A549 (cell line): ENCODE measurements at regions not wholly inside any gene's neighbourhood (a gene's known extent, or its start where the extent isn't known, plus 50 kb on each side); places are given as distances from the start of the nearest gene placed in this dataset.

Experiments
- BHLHE40 ChIP-seq: IDR thresholded peaks from 2 replicates; pipeline ENCODE4 v1.6.1; 2012; ENCODE audit warnings: low read depth, low read length, inconsistent platforms
- CEBPB ChIP-seq, 2 experiments: fragments of >200 bp in 1 of 2; sonication (Bioruptor Twin) in 1 of 2; formaldehyde crosslinking in 1 of 2; IDR thresholded peaks; 2 replicates each; pipeline ENCODE4 v1.6.1; 2012 to 2016
- CTCF ChIP-seq: fragments of >200 bp; sonication (Bioruptor Twin); formaldehyde crosslinking; IDR thresholded peaks from 3 replicates; pipeline ENCODE4 v1.5.1; 2016
- EP300 ChIP-seq, 2 experiments: fragments of >200 bp; sonication (Bioruptor Twin); formaldehyde crosslinking; IDR thresholded peaks; 2 replicates in 1 of 2; 3 replicates in 1 of 2; pipeline ENCODE4 v1.6.1; 2016 to 2017
- ESRRA ChIP-seq: fragments of 150-350 bp; IDR thresholded peaks from 2 replicates; pipeline ENCODE4 v1.6.1; 2014; ENCODE audit warnings: mild to moderate bottlenecking, low read length, borderline replicate concordance
- KDM1A ChIP-seq: fragments of 200-600 bp; sonication (generic); IDR thresholded peaks from 2 replicates; pipeline ENCODE4 v1.6.1; 2016; ENCODE audit warnings: low read depth, mild to moderate bottlenecking
- NR3C1 ChIP-seq: fragments of >200 bp; sonication (Bioruptor Twin); formaldehyde crosslinking; IDR thresholded peaks from 3 replicates; pipeline ENCODE4 v1.6.1; 2017
- POLR2AphosphoS2 ChIP-seq: conservative IDR thresholded peaks from 2 replicates; pipeline ENCODE4 v1.6.1; 2012; ENCODE audit warnings: low read length, improper control_type of control experiment, inconsistent platforms
- RAD21 ChIP-seq, 2 experiments: fragments of >200 bp in 1 of 2; sonication (Bioruptor Twin) in 1 of 2; formaldehyde crosslinking in 1 of 2; IDR thresholded peaks in 1 of 2; conservative IDR thresholded peaks in 1 of 2; 2 replicates in 1 of 2; 3 replicates in 1 of 2; pipeline ENCODE4 v1.6.1; 2012 to 2018; ENCODE audit warnings: inconsistent platforms in 1 of 2
- RCOR1 ChIP-seq: fragments of 150-350 bp; IDR thresholded peaks from 2 replicates; pipeline ENCODE4 v1.6.1; 2014; ENCODE audit warnings: antibody characterized with exemption, low read length, low read depth
- USF2 ChIP-seq: fragments of 450-650 bp; IDR thresholded peaks from 2 replicates; pipeline ENCODE4 v1.6.1; 2014; ENCODE audit warnings: antibody characterized with exemption
- ZC3H11A ChIP-seq: fragments of 450-650 bp; IDR thresholded peaks from 2 replicates; pipeline ENCODE4 v1.6.1; 2014; ENCODE audit warnings: antibody characterized with exemption, mild to moderate bottlenecking

- no peak for TF ChIP-seq CEBPB (IDR thresholded peaks at IDR 0.05)
- TF ChIP-seq BHLHE40, result no peak
- no peak for TF ChIP-seq CTCF
- TF ChIP-seq RAD21 (conservative IDR thresholded peaks at IDR 0.05 in 1 of 2, IDR thresholded peaks at IDR 0.05 in 1 of 2), result no peak
- no peak for TF ChIP-seq RCOR1
- no peak for TF ChIP-seq NR3C1
- no peak for TF ChIP-seq POLR2AphosphoS2
- no peak for TF ChIP-seq KDM1A
- no peak for TF ChIP-seq ESRRA
- TF ChIP-seq USF2, result no peak
- TF ChIP-seq ZC3H11A, result no peak
- no peak for TF ChIP-seq EP300 (IDR thresholded peaks at IDR 0.05)
These were observed 325.6 kb downstream of the ZNF716 start for GRCh38 chr7:57775396-57776088.
